Tongue (tissue), 1 donor: ENCODE measurements at regions not wholly inside any gene's neighbourhood (a gene's known extent, or its start where the extent isn't known, plus 50 kb on each side); places are given as distances from the start of the nearest gene placed in this dataset.
"Not testable (repeated sequence)": the region's sequence is repeated elsewhere in the genome, so short reads cannot be mapped to it uniquely, and the experiment has no call there.

Experiments
- DNase-seq: peaks from one replicate; pipeline ENCODE4 v3.0.0-alpha.2; 2015

DNA sequence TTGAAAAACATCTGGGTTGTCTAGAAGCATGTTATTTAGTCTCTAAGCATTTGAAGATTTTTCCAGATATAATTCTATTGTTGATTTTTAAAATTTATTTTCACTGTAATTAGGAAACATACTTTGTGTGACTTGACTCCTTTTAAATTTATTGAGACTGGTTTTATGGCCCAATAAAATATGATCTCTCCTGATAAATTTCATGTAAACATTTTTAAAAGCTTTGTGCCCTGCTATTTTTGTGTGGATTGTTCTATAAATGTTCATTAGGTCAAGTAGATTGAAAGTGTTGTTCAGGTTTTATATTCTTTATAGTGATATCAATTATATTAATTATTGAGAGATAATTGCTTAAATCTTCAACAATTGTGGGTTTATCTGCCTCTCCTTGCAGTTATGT is 105.4 kb downstream of the RFX6 start:
- no peak for DNase-seq

DNA sequence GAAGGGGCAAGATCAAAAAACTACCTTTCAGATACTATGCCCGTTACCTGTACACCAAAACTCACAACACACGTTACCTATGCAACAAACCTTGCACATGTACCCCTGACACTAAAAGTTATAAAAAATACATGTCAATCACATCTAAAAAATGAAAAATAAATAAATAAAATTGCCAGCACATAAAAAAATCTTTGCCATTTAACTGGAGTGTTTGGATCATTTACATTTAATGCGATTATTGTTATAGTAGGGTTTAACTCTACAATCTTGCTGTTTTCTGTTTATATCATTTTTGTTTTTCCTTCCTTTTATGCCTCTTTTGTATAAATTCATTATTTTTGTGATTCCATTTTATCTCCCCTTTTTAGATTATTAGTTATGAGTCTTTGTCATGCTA is 106.3 kb downstream of the RFX6 start:
- no peak for DNase-seq

DNA sequence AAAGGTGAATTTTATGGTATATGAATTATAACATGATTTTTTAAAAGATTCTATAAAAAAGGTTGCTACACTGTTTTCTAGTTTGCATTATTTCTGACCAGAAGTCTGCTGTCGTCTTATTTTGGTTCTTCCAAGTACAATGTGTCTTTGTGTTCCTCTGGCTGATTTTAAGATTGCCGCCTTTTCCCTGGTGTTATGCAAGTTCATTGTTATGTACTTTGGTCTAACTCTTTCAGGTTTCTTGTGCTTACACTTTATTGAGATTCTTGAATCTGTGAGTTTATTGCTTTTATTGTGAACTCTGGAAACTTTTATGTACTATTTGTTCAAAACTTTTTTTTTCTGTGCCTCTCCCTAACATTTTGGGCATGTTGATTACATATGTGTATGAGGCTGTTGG is 109.8 kb downstream of the RFX6 start:
- DNase-seq: no peak

DNA sequence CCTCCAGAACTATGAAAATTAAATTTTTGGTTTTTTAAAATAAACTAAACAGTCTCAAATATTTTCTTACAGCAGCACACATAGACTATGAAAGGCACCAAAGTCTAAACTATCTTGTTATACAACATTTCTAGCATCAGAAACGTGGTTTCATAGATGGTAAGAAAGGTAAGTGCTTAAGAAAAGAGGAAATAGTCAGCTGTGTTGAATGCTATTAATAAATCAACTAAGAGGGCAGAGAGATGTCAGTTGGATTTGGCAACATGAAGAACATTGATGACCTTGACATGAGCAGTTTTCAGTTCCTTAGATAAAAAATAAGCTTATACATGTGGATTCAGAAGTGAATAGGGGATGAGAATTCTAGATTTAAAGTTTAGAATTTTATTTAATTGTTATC is 113.6 kb downstream of the RFX6 start:
- DNase-seq: no peak

DNA sequence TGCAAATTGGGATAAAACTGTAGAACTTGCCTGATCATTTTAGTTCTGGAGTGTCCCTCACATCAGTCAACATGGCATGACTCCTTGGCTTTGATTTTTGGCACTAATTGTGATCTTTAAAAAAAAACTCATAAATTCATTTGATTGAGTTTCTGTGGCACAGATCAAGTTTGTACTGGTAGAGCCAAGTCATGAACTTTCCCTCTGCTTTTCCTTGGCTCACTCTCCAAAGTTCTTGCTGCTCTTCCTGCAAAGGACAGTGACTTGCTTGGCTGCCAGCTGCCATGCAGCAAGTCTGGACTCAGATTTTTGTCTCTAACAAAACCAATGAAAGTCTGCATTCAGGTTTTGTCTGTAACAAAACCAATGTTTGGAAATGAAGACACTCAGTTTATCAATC is 115.5 kb downstream of the RFX6 start:
- no peak for DNase-seq

DNA sequence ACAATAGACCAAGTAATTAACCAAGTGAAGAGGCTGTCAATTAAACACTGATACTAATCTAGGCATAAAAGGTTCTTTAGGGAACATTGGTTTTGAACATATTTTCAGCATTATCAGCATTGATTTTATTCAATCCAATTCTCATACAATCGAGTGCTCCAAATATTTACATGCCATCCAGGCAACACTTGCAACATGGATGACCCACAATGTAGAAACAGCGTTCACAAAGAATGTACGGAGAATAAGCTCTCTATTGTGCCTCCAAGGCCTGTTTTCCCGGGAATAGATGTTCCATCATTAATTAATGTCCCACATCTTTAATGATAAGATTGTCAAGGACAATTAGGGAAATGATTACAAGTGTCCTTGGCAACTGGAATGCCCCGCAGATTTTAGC is 117.4 kb downstream of the RFX6 start:
- DNase-seq: no peak

DNA sequence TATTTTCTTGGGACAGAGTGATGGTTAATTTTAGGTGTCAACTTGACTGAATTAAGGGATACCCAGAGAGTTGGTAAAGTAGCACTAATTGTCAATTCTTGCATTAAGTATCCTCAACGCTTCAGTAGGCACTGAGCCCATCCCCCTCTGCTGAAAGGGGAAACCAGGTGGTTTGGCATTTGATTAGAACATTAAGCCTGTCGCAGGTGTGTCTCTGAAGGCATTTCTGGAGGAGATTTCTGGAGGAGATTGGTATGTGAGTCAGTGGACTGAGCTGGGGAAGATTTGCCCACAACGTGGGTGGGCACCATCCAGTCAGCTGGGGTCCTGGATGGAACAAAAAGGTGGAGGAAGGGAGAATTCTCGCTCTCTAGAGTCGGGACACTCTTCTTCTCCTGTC is 119.8 kb downstream of the RFX6 start:
- DNase-seq: no peak

DNA sequence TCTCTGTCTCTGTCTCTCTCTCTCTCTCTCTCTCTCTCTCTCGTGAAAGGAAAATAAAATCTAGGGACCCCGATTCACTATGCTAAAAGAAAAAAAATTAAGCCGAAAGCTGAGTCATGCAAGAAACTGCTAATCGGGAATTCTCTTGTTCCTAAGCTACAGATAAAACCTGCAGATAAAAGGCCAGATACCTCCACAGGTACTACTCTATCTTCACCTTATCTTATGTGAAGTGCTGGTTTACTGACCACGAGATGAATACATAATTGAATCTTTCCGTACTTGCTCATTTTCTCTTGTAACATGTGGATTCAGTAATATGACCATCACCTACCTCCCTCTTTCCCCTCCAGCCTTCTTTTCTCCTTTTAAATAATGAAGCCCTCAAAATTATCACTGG is 120.5 kb downstream of the RFX6 start:
- no peak for DNase-seq

DNA sequence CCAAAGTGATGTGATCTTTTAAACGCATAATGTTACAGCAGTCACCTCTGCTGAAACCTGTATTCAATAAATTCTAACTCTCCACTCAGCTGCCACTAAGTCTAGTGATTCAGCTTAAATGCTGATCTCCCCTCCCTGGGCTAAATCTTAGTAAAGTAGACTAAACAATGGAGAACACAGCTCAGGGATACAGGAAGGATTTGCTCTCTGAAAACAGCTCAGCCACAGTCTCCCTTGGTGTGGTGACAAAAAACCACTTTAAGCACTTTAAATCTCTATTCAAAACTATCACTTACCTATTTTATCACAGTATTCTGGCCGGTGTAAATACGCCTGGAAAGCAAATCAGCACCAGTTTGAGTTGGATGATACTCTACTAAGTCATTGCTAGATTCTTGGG is 130.6 kb downstream of the RFX6 start:
- DNase-seq: no peak

DNA sequence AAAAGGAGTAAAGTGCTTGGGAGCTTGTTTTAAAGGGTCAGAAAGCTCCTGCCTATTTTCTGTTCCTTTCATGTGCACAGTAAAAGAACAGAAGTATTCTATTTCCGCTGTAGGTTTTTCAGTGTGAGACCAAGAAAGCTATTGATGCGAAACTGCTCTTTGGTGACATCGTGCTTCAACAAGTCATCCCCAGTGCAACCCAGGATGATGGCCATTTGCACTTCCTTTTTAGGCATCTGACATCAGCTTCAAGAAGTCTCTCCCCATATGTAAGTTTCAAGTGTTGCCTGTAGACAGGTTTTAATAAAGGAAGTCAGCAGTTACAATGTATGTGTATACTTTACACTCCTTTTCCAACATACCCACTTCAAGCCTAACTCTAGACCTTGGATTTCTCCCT is 131.6 kb downstream of the RFX6 start:
- DNase-seq: no peak

DNA sequence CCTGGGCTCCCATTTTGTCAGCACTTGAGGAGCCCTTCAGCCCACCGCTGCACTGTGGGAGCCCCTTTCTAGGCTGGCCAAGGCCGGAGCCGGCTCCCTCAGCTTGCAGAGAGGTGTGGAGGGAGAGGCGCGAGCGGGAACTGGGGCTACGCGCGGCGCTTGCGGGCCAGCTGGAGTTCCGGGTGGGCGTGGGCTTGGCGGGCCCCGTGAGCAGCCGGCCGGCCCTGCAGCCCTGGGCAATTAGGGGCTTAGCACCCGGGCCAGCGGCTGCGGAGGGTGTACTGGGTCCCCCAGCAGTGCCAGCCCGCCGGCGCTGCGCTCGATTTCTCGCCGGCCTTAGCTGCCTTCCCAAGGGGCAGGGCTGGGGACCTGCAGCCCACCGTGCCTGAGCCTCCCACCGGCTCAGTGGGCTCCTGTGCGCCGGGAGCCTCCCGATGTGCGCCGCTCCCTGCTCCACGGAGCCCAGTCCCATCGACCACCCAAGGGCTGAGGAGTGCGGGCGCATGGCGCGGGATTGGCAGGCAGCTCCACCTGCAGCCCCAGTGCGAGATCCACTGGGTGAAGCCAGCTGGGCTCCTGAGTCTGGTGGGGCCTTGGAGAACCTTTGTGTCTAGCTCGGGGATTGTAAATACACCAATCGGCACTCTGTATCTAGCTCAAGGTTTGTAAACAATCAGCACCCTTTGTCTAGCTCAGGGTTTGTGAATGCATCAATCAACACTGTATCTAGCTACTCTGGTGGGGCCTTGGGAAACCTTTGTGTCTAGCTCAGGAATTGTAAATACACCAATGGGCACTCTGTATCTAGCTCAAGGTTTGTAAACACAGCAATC is 137.8 kb downstream of the RFX6 start:
- not testable (repeated sequence) for DNase-seq

DNA sequence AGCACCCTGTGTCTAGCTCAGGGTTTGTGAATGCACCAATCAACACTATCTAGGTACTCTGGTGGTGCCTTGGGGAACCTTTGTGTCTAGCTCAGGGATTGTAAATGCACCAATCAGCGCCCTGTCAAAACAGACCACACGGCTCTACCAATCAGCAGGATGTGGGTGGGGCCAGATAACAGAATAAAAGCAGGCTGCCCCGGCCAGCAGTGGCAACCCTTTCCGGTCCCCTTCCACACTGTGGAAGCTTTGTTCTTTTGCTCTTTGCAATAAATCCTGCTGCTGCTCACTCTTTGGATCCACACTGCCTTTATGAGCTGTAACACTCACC is 138.4 kb downstream of the RFX6 start:
- DNase-seq: not testable (repeated sequence)

DNA sequence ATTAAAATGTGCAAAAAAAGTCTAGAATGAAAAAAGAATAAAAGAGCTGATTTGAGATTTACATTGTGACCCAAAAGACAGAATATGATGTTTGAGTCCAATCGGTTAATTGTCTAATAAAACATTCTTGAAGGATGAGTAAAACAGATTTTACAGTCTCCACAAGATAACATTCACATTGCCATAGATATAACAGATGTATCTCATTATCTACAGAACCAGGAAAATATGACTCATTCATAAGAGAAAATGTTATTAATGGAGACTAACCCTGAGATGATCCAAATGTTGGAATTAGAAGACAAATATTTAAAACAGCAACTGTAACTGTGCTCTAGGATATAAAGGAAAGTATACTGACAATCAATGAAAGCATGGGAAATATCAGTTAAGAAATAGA is 141.7 kb downstream of the RFX6 start:
- DNase-seq: no peak

DNA sequence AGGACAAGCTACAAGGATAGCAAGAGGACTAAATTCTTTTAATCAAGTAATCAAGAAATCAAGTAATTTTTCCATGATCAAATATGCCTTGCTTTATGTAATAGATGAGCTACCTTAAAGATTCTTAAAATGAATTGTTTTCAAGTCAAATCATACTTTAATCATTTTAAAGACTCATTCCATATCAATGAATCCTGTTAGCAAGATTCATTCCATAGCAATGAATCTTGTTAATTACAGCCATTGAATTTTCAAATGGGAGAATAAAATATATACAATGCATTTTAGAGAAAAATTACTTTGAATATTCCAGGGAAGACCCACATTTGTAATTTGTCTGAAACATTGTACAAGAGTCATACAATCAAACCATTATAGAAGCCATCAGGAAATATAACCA is 145.7 kb downstream of the RFX6 start:
- no peak for DNase-seq

DNA sequence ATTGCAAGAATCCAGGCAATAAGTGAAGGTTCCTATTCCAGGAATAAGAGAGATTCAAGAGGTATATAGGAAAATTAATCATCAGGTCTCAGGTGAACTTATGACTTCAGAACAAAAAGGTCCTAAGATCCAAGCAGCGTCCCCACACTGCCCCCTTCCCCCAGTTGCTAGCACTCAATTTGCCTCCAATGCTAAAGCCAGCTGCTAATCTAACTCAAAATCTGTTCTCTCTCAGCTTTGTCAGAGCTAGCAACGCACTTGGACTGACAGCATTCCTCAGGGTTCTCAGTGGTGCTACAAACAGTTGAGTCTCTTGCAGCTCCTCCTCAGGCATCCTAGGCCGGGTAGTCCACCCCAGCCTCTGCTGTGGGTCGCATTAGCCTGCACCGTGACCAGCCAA is 148.3 kb downstream of the RFX6 start:
- DNase-seq: no peak

DNA sequence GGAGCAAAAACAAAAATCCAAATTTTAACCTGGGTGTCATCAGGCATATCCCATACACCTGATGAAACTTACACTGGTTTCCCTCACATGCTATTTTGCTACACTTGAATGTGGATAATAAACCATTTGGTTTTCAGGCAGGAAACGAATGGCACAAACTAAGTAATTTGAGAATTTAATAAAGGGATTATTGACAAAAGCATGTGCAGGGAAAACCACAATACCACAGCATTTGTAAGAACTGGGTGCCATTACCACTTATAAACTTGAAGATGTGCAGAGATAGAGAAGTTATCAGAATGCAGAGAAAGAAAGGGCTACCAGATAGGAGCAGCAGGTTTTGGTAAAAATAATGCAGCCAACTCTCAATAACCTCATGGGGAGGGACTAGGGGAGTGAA is 151.2 kb downstream of the RFX6 start:
- no peak for DNase-seq

DNA sequence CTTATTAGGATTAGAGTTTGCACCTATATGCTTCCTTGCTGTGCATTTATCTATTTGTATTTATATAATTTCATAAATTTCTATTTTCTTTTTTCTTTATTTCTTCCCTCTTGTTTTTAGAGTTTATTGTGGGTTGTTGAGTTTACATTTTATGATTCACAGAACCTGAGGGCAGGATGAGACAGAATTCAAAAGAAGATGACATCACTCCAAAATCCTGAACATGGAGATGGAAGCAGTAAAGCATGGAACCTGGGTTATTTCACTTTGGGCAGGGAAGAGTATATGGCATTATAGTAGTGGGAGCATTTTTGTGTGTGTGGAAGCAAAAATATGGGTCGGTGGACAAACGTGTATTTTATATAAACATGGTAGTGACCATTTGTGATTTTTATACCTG is 157.5 kb downstream of the RFX6 start:
- no peak for DNase-seq

DNA sequence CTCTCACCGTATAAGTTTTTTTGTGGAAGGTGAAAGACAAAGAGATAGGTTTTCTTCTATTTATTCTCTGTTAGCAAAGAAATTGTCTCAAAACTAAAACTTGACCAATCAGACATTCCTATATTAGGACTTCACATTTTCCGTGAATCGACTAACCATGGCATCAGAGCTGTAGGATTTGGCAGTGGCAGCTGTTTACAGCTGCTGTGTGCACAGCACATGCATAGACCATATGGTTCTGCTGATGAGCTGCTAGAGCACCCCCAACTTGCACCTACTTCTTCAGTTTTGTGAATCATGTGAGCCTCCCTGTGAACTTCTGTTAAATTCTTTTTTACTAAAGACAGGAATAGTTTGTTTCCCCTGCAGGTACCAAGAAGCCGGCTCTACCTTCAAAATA is 157.9 kb downstream of the RFX6 start:
- peak; percentile 80 for DNase-seq

DNA sequence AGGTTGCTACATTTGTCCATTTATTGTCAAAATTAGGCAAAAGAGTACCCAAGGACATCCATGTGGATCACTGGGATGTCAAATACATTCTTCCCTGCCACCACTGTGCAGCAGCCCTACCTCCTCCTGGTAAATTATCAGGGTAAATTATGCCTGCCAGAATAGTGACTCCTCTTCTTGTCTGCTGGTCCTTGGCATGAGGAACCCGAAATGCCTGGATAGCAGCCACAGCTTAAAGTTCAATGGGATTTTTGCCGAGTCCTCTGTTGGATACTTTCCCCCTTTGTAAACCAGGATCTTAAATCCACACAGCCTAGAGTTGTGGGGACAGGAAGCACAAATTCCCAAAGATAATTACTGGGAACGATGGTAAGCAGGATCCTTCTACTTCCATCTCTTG is 173.3 kb downstream of the RFX6 start:
- DNase-seq: no peak

DNA sequence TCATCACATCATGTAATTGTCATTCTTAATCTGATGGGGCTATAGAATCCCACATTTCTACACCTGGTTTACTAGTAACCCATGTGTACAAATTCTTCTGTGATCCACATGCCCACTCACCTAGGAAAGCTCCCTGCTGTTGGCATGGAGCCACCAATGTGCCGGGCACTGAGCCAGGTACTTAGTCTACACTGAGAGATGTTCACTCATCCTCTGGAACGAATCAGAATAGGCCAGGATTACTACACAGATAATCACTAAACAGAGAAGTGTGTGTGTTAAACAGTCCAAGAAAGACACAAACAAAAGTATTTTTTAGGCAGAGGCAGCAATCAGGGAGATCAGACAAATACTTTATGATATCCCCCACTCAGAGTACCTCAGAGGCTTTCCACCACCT is 193.2 kb upstream of the VGLL2 start:
- peak; percentile 73 for DNase-seq

DNA sequence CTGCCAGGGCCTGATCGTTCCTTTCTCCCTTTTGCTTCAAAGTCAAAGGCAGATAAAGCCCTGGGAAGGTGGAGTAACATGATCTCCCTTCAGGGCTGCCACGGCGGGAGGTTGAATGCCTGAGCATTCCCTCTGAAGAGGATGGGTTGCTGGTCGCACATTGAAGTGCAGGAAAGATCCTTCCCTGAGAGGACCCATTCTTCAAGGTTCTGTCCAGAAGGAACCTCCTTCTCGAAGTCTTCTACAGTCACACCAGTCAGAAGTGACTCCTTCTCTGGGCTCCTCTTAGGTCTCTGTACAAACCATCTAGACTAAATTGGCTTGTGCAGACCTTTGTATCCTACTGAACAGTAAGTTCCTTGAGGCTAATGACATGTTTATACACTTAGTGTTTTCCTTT is 192.6 kb upstream of the VGLL2 start:
- peak; percentile 5 for DNase-seq

DNA sequence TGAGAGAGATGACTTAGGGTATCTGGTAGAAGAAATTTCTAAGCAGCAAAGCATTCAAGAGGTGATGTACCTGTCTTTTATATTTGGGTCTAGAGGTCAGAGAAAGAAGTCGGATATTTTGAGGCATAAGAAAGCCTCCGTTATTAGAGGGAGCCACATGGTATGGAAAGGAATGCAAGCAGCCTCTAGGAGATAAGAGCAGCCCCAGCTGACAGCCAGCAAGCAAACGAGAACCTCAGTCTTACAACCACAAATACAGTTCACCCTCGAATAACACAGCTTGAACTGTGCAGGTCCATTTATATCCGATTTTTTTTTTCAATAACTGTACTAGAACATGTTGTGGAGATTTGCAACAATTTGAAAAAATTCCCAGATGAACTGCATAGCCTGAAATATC is 190.7 kb upstream of the VGLL2 start:
- peak; percentile 13 for DNase-seq

DNA sequence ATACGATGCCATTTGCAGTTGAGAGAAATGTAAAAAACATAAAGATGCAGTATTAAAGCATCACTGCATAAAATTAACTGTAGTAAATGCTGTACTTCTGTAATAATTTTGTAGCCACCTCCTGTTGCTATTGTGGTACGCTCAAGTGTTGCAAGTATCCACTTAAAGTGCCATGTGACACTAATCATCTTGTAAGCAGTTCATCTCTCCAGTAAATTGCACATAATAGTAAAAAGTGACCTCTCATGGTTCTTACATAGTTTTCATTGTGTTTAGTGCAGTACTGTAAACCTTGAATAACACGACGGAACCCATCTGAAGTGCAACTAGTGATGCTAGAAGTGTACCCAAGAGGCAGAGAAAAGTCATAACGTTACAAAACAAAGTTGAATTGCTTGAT is 190.1 kb upstream of the VGLL2 start:
- no peak for DNase-seq

DNA sequence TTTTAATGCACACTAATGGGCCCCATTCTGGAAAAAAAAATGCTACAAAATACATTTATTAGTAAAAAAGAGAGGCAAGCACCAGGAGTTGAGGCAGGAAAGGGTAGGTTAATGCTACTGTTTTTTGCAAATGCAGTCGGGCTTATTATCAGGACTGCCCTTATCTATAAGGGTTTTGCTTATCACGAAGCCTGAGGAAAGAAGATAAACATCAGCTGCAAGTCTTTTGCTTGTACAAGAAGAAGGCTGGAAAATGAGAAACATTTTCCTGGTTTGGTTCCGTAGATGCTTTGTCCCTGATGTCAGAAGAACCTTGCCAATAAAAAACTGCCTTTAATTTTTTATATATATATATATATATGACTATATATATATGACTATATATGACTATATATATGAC is 189.3 kb upstream of the VGLL2 start:
- DNase-seq: no peak

DNA sequence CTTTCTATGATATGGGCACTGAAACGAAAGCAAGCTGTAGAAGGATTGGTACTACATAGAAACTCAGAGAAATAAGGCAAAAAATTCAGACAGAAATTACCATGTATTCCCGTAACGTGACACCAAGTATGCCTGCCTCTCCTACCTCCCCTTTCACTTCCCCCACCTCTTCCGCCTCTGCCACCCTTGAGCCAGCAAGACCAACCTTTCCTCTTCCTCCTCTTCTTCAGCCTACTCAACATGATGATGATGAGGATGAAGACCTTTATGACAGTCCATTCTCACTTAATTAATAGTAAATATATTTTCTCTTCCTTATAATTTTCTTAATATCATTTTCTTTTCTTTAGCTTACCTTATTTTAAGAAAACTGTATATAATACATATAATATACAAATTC is 188.1 kb upstream of the VGLL2 start:
- DNase-seq: no peak
